OCI-LY7 (cell line): ENCODE measurements at regions not wholly inside any gene's neighbourhood (a gene's known extent, or its start where the extent isn't known, plus 50 kb on each side); places are given as distances from the start of the nearest gene placed in this dataset.

ENCODE experiments used
- BruUV-seq: library from RNA; stranded (reverse); fragments of 400-500 nt; replicated peaks from 2 replicates; lab custom pipeline; 2021; lab: Mats Ljungman, UMichigan
- CTCF ChIA-PET: fragments of 300-600 bp; sonication (Branson Sonifier 250); formaldehyde crosslinking; loops from one replicate; lab custom pipeline; 2022; ENCODE audit warnings: antibody characterized with exemption; ENCODE audit not compliant: unreplicated experiment; lab: Charles Lee
- POLR2A ChIA-PET: fragments of 300-600 bp; sonication (Branson Sonifier 250); formaldehyde crosslinking; loops from one replicate; lab custom pipeline; 2022; ENCODE audit warnings: antibody characterized with exemption; lab: Charles Lee
- DNase-seq: peaks from one replicate; pipeline ENCODE4 v3.0.0-alpha.2; 2015; ENCODE audit warnings: low spot score
- H2AFZ ChIP-seq: fragments of 200-600 bp; sonication (generic), shearing (Covaris generic); 2 replicates; pipeline ENCODE4 v1.6.1; 2014; ENCODE audit warnings: mild to moderate bottlenecking, antibody characterized with exemption, low read length, moderate library complexity
- H3K27ac ChIP-seq: fragments of 200-600 bp; sonication (generic); 2 replicates; pipeline ENCODE4 v1.5.1; 2014; ENCODE audit warnings: mixed run types, low read depth, mild to moderate bottlenecking, moderate library complexity, low read length, inconsistent platforms; ENCODE audit not compliant: poor library complexity, severe bottlenecking
- H3K36me3 ChIP-seq: fragments of 200-600 bp; sonication (generic); 2 replicates; pipeline ENCODE4 v1.6.1; 2014; ENCODE audit warnings: mild to moderate bottlenecking, antibody characterized with exemption, low read length, moderate library complexity, mixed read lengths; ENCODE audit not compliant: insufficient read depth
- H3K4me1 ChIP-seq: fragments of 200-600 bp; sonication (generic); 2 replicates; pipeline ENCODE4 v1.5.1; 2014; ENCODE audit warnings: mild to moderate bottlenecking, low read length; ENCODE audit not compliant: insufficient read depth, poor library complexity, severe bottlenecking
- H3K4me2 ChIP-seq: fragments of 200-600 bp; sonication (generic); 2 replicates; pipeline ENCODE4 v1.6.1; 2014; ENCODE audit warnings: mild to moderate bottlenecking, low read length
- H3K4me3 ChIP-seq: fragments of 200-600 bp; sonication (generic); 2 replicates; pipeline ENCODE4 v1.5.1; 2014; ENCODE audit warnings: mild to moderate bottlenecking, low read depth, low read length; ENCODE audit not compliant: poor library complexity, severe bottlenecking
- H3K79me2 ChIP-seq: fragments of 200-600 bp; sonication (generic); 2 replicates; pipeline ENCODE4 v1.6.1; 2016; ENCODE audit warnings: low read depth, mild to moderate bottlenecking, low read length, moderate library complexity, mixed read lengths; ENCODE audit not compliant: insufficient read depth
- H3K9me2 ChIP-seq: fragments of 200-600 bp; sonication (generic); 2 replicates; pipeline ENCODE4 v1.6.1; 2016; ENCODE audit warnings: mild to moderate bottlenecking, low read length, mixed read lengths; ENCODE audit not compliant: insufficient read depth
- H3K9me3 ChIP-seq: fragments of 200-600 bp; sonication (generic); 2 replicates; pipeline ENCODE4 v1.6.1; 2014; ENCODE audit warnings: mild to moderate bottlenecking, mixed run types, low read length, mixed read lengths
- H4K20me1 ChIP-seq: fragments of 200-600 bp; sonication (generic); 2 replicates; pipeline ENCODE4 v1.6.1; 2014; ENCODE audit warnings: mild to moderate bottlenecking, antibody characterized with exemption, low read length, moderate library complexity, mixed read lengths; ENCODE audit not compliant: insufficient read depth
- CTCF ChIP-seq: fragments of 200-600 bp; sonication (generic); conservative IDR thresholded peaks from 2 replicates; pipeline ENCODE4 v1.5.1; 2014; ENCODE audit warnings: mild to moderate bottlenecking, antibody characterized with exemption, low read length, moderate library complexity, mixed read lengths
- EZH2phosphoT487 ChIP-seq: fragments of 200-600 bp; sonication (generic); IDR thresholded peaks from 2 replicates; pipeline ENCODE4 v1.6.1; 2018; ENCODE audit warnings: low read depth, borderline replicate concordance, mild to moderate bottlenecking, mixed run types, antibody characterized with exemption, low read length, moderate library complexity, mixed read lengths
- intact Hi-C: fragments of 100-400 bp; cut with micrococcal nuclease; formaldehyde crosslinking; loops from one replicate; pipeline ENCODE4 v1.10.0; 2022; ENCODE audit not compliant: unreplicated experiment

- DNase-seq = no peak
- CTCF ChIA-PET = no interaction called here
- Histone ChIP-seq H3K79me2 (no peaks in the 10 kb centered on the region), H3K9me2 (no peaks in the 10 kb centered on the region), H2AFZ (no peak overlapping the region), H3K4me2 (no peak overlapping the region), H3K36me3 (no peaks in the 10 kb centered on the region), H4K20me1 (no peaks in the 10 kb centered on the region), H3K9me3 (no peaks in the 10 kb centered on the region), H3K27ac (no peak overlapping the region), H3K4me1 (no peaks in the 10 kb centered on the region), H3K4me3 (no peak overlapping the region)
- BruUV-seq = no TSS peak
- TF ChIP-seq CTCF (no peak), EZH2phosphoT487 (no peak)
- intact Hi-C loops = no loop called here
- POLR2A ChIA-PET = no interaction called here
These were observed 114.5 kb downstream of the ZNF330 start for GRCh38 chr4:141335166-141335565.

- CTCF ChIA-PET = no interaction called here
- H4K20me1 ChIP-seq = no peaks in the 10 kb centered on the region
- no peaks in the 10 kb centered on the region for H3K36me3 ChIP-seq
- intact Hi-C loops = no loop called here
- H3K4me1 ChIP-seq = no peaks in the 10 kb centered on the region
- H3K4me3 ChIP-seq = no peak overlapping the region
- H3K27ac ChIP-seq = no peak overlapping the region
- no peaks in the 10 kb centered on the region for H3K79me2 ChIP-seq
- POLR2A ChIA-PET = no interaction called here
- H3K9me2 ChIP-seq = no peaks in the 10 kb centered on the region
- TF ChIP-seq EZH2phosphoT487 = no peak
- TF ChIP-seq CTCF = no peak
- H3K4me2 ChIP-seq = no peak overlapping the region
- BruUV-seq = no TSS peak
- H2AFZ ChIP-seq = no peak overlapping the region
- no peaks in the 10 kb centered on the region for H3K9me3 ChIP-seq
- DNase-seq = no peak
These were observed 117.5 kb downstream of the ZNF330 start for GRCh38 chr4:141338238-141338637.

GRCh38 chr4:141339391-141339790 lies 118.7 kb downstream of the ZNF330 start:
- ChIA-PET POLR2A (no interaction called here), CTCF (no interaction called here)
- no peak overlapping the region for H3K4me2 ChIP-seq
- no peak overlapping the region for H3K4me3 ChIP-seq
- intact Hi-C loops = no loop called here
- no peak for TF ChIP-seq CTCF
- TF ChIP-seq EZH2phosphoT487 = no peak
- BruUV-seq = no TSS peak
- H3K9me3 ChIP-seq = no peaks in the 10 kb centered on the region
- no peaks in the 10 kb centered on the region for H3K36me3 ChIP-seq
- H3K9me2 ChIP-seq = no peaks in the 10 kb centered on the region
- H3K27ac ChIP-seq = no peak overlapping the region
- DNase-seq = no peak
- no peaks in the 10 kb centered on the region for H3K79me2 ChIP-seq
- H3K4me1 ChIP-seq = no peaks in the 10 kb centered on the region
- H2AFZ ChIP-seq = no peak overlapping the region
- H4K20me1 ChIP-seq = no peaks in the 10 kb centered on the region
